GM21447 (cell line): ENCODE measurements at regions not wholly inside any gene's neighbourhood (a gene's known extent, or its start where the extent isn't known, plus 50 kb on each side); places are given as distances from the start of the nearest gene placed in this dataset.

Experiments used
- ATAC-seq: cut with Tn5 transposase; IDR thresholded peaks from one replicate; pipeline ENCODE4 v1.9.1; 2021; ENCODE audit not compliant: unreplicated experiment

GRCh38 chr1:63034256-63034655 lies 250.3 kb downstream of the ATG4C start:
- ATAC-seq = no peak

DNA sequence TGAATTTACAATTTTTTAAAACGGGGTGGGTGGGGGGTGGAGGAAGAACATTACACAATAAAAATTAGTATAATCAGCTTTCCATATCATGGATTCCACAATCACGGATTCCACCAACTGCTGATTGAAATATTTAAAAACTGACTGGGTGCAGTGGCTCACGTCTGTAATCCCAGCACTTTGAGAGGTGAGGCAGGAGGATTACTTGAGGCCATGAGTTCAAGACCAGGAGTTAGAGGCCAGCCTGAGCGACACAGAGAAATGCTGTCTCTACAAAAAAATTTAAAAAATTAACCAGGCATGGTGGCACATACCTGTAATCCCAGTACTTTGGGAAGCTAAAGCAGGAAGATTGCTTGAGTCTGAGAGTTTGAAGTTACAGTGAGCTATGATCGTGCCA lies 254.7 kb downstream of the ATG4C start:
- ATAC-seq = no peak

- ATAC-seq = no peak
Measured at GRCh38 chr1:63041660-63042059, 257.7 kb downstream of the ATG4C start.

GRCh38 chr1:63042278-63042677 lies 258.3 kb downstream of the ATG4C start:
- no peak for ATAC-seq

GRCh38 chr1:63046539-63046938 lies 262.6 kb downstream of the ATG4C start:
- ATAC-seq = no peak

DNA sequence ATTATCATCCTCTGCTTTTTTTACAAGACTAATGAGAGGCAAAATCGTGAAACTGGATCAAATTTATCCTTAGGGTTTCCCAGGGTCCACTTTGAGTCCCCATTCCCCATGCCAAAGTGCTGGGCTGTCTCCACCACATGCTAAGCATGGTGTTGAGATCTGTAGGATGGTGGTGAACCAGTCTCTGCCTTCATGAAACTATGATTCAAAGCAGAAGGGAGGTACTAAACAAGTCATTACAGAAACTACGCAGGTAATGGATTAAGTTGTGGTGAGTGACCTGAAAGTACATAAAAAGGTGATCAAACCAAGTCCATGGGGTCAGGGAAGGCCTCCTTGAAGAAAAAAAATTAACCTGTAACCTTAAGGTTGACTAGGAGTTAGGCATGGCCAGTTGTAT lies 265.2 kb downstream of the ATG4C start:
- ATAC-seq = no peak

DNA sequence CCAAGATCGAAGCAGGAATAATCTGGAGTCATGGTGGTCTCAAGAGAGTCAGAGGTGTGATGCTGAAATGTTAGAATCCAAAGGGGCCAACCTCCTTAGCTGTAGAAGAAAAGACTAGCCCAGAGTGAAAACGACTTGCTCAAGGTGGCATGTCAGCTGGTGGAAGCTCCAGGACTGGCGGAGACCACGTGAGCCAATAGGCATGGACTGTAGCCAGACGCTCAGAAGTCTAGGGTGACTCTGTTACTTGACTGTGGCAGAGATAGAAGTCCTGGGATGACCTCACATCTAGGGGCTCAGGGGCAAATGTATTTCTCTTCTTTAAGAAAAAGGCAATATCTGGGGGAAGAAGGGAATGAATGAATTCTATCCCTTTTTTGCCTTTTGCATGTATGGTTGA lies 267.4 kb downstream of the ATG4C start:
- no peak for ATAC-seq

GRCh38 chr1:63051886-63052285 lies 268.0 kb downstream of the ATG4C start:
- no peak for ATAC-seq

DNA sequence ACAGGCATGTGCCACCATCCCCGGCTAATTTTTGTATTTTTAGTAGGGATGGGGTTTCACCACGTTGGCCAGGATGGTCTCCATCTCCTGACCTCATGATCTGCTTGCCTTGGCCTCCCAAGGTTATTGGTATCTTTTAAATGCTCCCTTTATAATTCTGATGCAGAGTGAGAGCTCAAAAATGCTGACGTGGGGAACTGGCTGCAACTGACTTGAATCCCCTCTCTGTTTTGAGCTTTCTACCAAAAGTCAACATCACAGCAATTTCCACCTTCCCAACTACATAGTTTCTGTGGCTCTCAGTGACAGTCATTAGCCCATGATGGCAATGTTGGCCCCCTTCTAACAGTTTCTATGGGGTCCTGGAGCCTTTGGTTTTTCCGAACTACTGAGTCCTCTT lies 268.2 kb upstream of the FOXD3 start:
- no peak for ATAC-seq

GRCh38 chr1:63063367-63063766 lies 259.0 kb upstream of the FOXD3 start:
- no peak for ATAC-seq

DNA sequence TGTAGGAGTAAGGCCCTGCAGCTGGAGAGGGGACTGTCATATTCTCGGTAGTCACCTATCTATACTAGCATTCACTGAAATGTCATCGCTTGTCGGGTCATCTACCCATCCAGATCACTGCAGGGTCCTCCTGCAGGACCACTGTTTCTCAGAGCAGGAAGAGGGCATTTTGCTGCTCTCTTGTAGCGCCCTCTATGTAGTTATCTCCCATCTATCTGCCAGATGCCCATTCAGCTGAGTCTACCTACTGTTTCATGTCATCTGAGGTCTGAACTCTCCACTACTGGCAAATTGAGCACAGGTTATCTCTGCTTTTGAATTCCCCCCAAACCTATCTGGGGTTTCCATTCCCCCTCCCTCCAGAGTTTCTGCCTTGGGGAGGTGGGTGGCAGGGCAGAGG lies 258.2 kb upstream of the FOXD3 start:
- ATAC-seq = no peak

- no peak for ATAC-seq
Measured at GRCh38 chr1:63068626-63069025, 253.7 kb upstream of the FOXD3 start.

DNA sequence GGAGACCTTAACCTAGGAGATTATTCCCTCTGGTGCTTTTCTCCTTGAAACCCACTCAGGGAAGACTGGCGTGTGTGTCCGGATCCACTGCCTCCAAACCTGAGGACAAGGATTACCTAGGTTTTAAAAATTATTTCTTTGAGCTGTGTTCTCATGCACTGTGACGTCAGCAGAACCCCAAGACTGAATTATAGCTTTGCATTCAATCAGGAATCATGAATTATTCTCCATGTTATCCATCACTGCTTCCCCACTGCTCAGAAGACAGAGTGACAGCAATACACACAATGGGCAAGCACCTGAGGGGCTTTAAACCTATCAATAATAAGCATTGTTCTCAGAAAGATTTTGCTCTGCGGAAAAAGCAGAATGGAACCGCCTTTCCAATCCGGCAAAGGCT lies 253.2 kb upstream of the FOXD3 start:
- no peak for ATAC-seq

DNA sequence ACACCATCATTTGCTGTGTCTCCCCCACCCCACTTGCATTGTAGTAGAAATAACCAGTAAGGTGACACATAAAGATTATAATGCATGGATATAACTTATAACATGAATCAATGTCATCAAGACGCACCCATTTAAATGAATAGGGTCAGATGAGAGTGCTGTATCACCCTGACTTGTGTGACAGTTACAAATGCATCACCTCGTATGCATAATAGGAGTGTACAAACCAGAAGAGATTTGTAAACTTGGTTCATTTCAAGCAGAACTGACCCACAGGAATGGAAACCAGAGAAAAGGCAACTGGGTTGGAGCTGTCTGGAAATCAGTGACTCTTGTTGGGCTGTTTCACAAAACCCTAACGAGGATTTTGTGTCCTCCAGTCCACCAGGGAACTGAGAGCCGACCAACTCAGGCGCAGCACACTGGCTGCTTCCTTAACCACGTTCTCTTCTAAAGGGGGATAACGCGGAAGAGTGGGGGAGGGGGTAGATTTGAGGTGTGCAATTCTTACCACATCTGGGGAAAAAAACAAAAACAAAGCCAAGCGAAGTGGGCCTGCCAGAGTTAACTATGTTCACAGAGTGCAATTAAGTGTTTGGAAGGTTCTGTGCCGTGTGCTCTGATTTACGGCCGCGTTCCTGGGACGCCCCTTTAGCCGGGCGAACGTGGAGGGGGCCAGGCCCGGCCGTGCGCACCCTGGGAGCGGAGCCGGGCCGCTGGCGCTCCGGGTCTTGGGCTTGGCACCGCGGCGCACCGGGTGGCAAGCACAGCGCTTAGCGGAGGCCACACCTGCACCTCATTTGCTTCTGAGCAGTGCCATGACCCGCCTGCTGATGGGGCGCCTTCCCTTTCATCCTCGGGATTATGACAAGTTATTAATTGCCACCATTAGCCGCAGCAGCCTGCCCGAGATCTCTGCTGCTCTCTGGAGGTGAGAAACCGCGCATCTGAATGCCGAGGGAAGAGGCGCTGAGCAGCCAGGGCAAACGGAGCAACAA lies 248.8 kb upstream of the FOXD3 start:
- ATAC-seq = no peak

DNA sequence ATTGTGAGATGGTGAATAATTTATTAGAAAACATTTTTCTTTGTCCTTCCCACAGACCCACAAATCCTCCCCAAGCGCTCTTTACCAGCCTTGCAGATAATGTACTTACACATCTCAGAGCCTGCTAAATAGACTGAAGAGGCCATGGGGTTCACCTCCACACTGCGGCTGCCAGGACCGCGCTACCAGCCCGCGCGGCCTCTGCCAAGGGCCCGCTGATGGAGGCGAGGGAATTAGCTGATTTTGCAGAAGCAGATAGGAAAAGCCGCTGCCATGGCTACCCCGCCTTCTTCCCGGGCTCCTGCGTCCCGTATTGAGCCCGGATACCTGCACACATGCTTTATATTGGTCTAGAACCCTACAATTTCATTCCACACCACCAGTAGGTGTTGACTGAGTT lies 248.0 kb upstream of the FOXD3 start:
- ATAC-seq = no peak

GRCh38 chr1:63082766-63083165 lies 239.6 kb upstream of the FOXD3 start:
- ATAC-seq = no peak

GRCh38 chr1:63087966-63088365 lies 234.4 kb upstream of the FOXD3 start:
- no peak for ATAC-seq

- no peak for ATAC-seq
Measured at GRCh38 chr1:63099188-63099587, 223.2 kb upstream of the FOXD3 start.

- ATAC-seq = no peak
Measured at GRCh38 chr1:63101336-63101735, 221.0 kb upstream of the FOXD3 start.

DNA sequence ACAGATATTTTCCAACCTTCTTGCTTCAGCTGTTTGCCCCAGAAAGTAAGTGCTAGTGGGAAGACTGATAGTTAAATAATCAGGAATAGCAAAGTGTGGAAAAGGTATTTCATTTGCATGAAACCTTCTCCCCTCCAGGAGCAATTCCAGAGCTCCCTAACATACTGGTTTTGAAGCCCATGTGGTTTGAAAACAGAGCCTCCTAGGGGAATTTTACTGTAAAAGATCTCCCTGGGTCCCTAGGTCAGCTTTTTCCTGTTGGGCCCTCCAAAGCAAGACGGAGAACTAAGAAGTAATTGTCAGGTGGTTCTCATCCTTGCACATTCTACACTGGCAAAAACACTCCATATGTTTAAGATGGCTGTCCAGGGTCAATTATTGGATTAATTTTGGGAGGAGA lies 218.7 kb upstream of the FOXD3 start:
- ATAC-seq = no peak

DNA sequence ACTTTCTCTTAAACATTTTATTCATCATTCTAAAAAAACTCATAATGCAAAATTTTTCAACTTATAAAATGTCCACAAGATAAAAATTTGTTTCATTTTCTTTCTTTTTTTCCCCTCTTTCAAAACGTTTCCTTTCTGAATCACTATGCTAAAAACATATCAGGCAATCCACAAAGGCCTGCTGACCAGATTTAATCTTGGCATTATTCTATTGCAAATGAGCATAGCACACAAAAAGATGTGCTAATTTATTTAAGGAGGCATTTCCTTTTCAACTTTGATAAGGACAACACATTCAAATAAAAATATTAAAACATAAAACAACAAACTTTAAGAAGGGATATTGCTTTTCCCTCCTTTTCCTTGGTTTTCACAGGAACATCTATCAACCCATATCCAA lies 215.3 kb upstream of the FOXD3 start:
- no peak for ATAC-seq

- ATAC-seq = no peak
Measured at GRCh38 chr1:63108206-63108605, 214.2 kb upstream of the FOXD3 start.
